Hepatocyte (in vitro differentiated cells): ENCODE measurements at regions not wholly inside any gene's neighbourhood (a gene's known extent, or its start where the extent isn't known, plus 50 kb on each side); places are given as distances from the start of the nearest gene placed in this dataset. TPM values are rescaled to one million over a fixed set of nuclear protein-coding genes. Genes with fewer than 3 reads are reported as not detected.

Source experiments
- DNase-seq: peaks from one replicate; pipeline ENCODE4 v3.0.0-alpha.2; 2016; ENCODE audit warnings: low spot score
- H2AFZ ChIP-seq: fragments of 200-600 bp; sonication (generic); 2 replicates; pipeline ENCODE4 v1.6.0; 2016; ENCODE audit warnings: antibody characterized with exemption, mild to moderate bottlenecking
- H3K27ac ChIP-seq: fragments of 200-600 bp; sonication (generic); 2 replicates; pipeline ENCODE4 v1.5.1; 2016; ENCODE audit warnings: mild to moderate bottlenecking
- H3K27me3 ChIP-seq: fragments of 200-600 bp; sonication (generic); 2 replicates; pipeline ENCODE4 v1.6.1; 2016
- H3K36me3 ChIP-seq: fragments of 200-600 bp; sonication (generic); replicated peaks from 2 replicates; pipeline ENCODE4 v1.5.1; 2016; ENCODE audit warnings: low read depth; ENCODE audit not compliant: insufficient read depth
- H3K4me1 ChIP-seq: fragments of 200-600 bp; sonication (generic); 2 replicates; pipeline ENCODE4 v1.5.1; 2016; ENCODE audit warnings: mild to moderate bottlenecking, moderate library complexity; ENCODE audit not compliant: insufficient read depth
- H3K4me2 ChIP-seq: fragments of 200-600 bp; sonication (generic); 2 replicates; pipeline ENCODE4 v1.6.0; 2016
- H3K4me3 ChIP-seq: fragments of 200-600 bp; sonication (generic); 2 replicates; pipeline ENCODE4 v1.5.1; 2016; ENCODE audit warnings: mild to moderate bottlenecking
- H3K79me2 ChIP-seq: fragments of 200-600 bp; sonication (generic); 2 replicates; pipeline ENCODE4 v1.6.0; 2017; ENCODE audit warnings: mild to moderate bottlenecking
- H3K9me2 ChIP-seq: fragments of 200-600 bp; sonication (generic); replicated peaks from 2 replicates; pipeline ENCODE4 v1.6.0; 2017; ENCODE audit warnings: mild to moderate bottlenecking; ENCODE audit not compliant: insufficient read depth
- H3K9me3 ChIP-seq: fragments of 200-600 bp; sonication (generic); 2 replicates; pipeline ENCODE4 v1.5.1; 2016; ENCODE audit warnings: low read depth, mild to moderate bottlenecking
- H4K20me1 ChIP-seq: fragments of 200-600 bp; sonication (generic); 2 replicates; pipeline ENCODE4 v1.6.0; 2016; ENCODE audit warnings: mild to moderate bottlenecking; ENCODE audit not compliant: insufficient read depth, poor library complexity, severe bottlenecking
- EZH2 ChIP-seq: fragments of 200-600 bp; sonication (generic); IDR thresholded peaks from 2 replicates; pipeline ENCODE4 v1.6.1; 2016; ENCODE audit warnings: antibody characterized with exemption, mild to moderate bottlenecking, borderline replicate concordance
- EZH2phosphoT487 ChIP-seq: fragments of 200-600 bp; sonication (generic); IDR thresholded peaks from one replicate; pipeline ENCODE4 v1.6.1; 2018; ENCODE audit warnings: antibody characterized with exemption, mild to moderate bottlenecking, low read depth, moderate library complexity; ENCODE audit not compliant: unreplicated experiment, severe bottlenecking
- WGBS: methylation state at CpG from one replicate; pipeline ENCODE4 v1.1.6; 2016; ENCODE audit warnings: low lambda C conversion rate; ENCODE audit errors: missing lambda C conversion rate; 5-methylcytosine and 5-hydroxymethylcytosine counted together
- small RNA-seq: library from RNA; depleted of rRNA; stranded (forward); fragments of <200 nt; gene quantifications from one replicate; pipeline ENCODE3, GENCODE V24; 2014
- TF ChIP-seq, protein P1 (sequence below): fragments of 200-600 bp; sonication (generic); IDR thresholded peaks from 2 replicates; pipeline ENCODE4 v1.5.1; 2016; ENCODE audit warnings: antibody characterized with exemption, mild to moderate bottlenecking; ENCODE audit not compliant: poor library complexity

DNA sequence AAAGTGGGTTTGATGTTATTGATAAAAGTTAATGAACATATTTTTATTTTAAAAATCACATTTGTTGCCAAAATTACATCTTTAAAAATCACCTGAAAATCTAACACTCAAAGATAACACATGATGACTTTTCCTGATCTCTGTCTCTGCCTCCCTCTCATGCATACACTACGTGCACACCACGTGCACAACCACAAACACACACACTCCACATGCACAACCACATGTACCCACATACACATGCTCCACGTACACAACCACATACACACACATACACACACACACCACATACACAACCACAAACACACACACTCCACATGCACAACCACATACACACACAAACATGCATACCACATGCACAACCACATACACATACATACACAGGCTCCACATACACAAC lies 61.8 kb upstream of the TMEM132C start:
- no peaks in the 10 kb centered on the region for H3K27me3 ChIP-seq
- no peaks in the 10 kb centered on the region for H3K4me1 ChIP-seq
- no peak overlapping the region for H3K4me3 ChIP-seq
- H3K79me2 ChIP-seq = no peaks in the 10 kb centered on the region
- no peak overlapping the region for H2AFZ ChIP-seq
- no peak overlapping the region for H3K4me2 ChIP-seq
- 92% methylated on average over 3 of the region's 3 CpGs for WGBS
- no peaks in the 10 kb centered on the region for H3K9me2 ChIP-seq
- TF ChIP-seq EZH2 (no peak), EZH2phosphoT487 (no peak)
- TF ChIP-seq, protein P1, sequence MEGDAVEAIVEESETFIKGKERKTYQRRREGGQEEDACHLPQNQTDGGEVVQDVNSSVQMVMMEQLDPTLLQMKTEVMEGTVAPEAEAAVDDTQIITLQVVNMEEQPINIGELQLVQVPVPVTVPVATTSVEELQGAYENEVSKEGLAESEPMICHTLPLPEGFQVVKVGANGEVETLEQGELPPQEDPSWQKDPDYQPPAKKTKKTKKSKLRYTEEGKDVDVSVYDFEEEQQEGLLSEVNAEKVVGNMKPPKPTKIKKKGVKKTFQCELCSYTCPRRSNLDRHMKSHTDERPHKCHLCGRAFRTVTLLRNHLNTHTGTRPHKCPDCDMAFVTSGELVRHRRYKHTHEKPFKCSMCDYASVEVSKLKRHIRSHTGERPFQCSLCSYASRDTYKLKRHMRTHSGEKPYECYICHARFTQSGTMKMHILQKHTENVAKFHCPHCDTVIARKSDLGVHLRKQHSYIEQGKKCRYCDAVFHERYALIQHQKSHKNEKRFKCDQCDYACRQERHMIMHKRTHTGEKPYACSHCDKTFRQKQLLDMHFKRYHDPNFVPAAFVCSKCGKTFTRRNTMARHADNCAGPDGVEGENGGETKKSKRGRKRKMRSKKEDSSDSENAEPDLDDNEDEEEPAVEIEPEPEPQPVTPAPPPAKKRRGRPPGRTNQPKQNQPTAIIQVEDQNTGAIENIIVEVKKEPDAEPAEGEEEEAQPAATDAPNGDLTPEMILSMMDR = no peak
- H3K27ac ChIP-seq = no peak overlapping the region
- H3K36me3 ChIP-seq = no peaks in the 10 kb centered on the region
- DNase-seq = no peak
- no peaks in the 10 kb centered on the region for H3K9me3 ChIP-seq
- H4K20me1 ChIP-seq = no peaks in the 10 kb centered on the region

DNA sequence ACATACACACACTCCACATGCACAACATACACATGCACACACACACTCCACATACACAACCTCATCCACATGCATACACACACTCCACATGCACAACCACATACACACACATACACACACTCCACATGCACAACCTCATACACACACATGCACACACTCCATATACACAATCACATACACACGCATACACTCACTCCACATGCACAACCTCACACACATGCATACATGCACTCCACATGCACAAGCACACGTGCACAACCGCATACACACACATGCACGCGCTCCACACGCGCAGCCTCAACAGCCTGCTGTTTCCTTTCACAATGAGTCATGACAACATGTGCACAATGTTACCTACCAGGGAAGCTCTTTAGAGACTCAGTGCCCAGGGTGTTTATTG lies 61.2 kb upstream of the TMEM132C start:
- Histone ChIP-seq H3K4me1 (no peaks in the 10 kb centered on the region), H4K20me1 (no peaks in the 10 kb centered on the region), H3K9me3 (no peaks in the 10 kb centered on the region), H3K9me2 (no peaks in the 10 kb centered on the region), H3K27ac (no peak overlapping the region), H2AFZ (no peak overlapping the region), H3K27me3 (no peaks in the 10 kb centered on the region), H3K4me3 (no peak overlapping the region), H3K79me2 (no peaks in the 10 kb centered on the region), H3K36me3 (no peaks in the 10 kb centered on the region), H3K4me2 (no peak overlapping the region)
- TF ChIP-seq EZH2 (no peak), EZH2phosphoT487 (no peak)
- TF ChIP-seq, protein P1 = no peak
- 91% methylated on average over 7 of the region's 7 CpGs for WGBS
- no peak for DNase-seq

Small RNA genes in the stretch of these regions (small RNA-seq; reads per million reads assigned to genes)
- gene AC006065.2 (not detected), gene AC073913.2 (not detected), gene HSPE1P20 (not detected), gene RF00019 (not detected), gene RNU1-104P (not detected)
